OCI-LY3 (cell line): ENCODE measurements at regions not wholly inside any gene's neighbourhood (a gene's known extent, or its start where the extent isn't known, plus 50 kb on each side); places are given as distances from the start of the nearest gene placed in this dataset.
"Not testable (repeated sequence)": the region's sequence is repeated elsewhere in the genome, so short reads cannot be mapped to it uniquely, and the experiment has no call there.

Source experiments
- CTCF ChIP-seq: fragments of 200-600, 300-600 bp; sonication (generic); IDR thresholded peaks from 2 replicates; pipeline ENCODE4 v1.5.1; 2014; ENCODE audit warnings: antibody characterized with exemption, low read length, low read depth
- EZH2phosphoT487 ChIP-seq: fragments of 200-600 bp; shearing (Covaris generic); IDR thresholded peaks from 2 replicates; pipeline ENCODE4 v1.6.1; 2018; ENCODE audit warnings: antibody characterized with exemption, mixed run types, low read depth

- not testable (repeated sequence) for TF ChIP-seq CTCF, EZH2phosphoT487
Measured at GRCh38 chr3:74178664-74179063, 435.8 kb downstream of the CNTN3 start.
